Subcutaneous abdominal adipose tissue (tissue), 5 donors: ENCODE measurements at regions not wholly inside any gene's neighbourhood (a gene's known extent, or its start where the extent isn't known, plus 50 kb on each side); places are given as distances from the start of the nearest gene placed in this dataset.

ENCODE experiments used
- H3K27ac ChIP-seq: one replicate; pipeline ENCODE4 v1.7.0; 2013; ENCODE audit warnings: low read depth, mild to moderate bottlenecking, inconsistent platforms, low read length, moderate library complexity
- H3K27me3 ChIP-seq, 5 donors: one replicate each; pipeline ENCODE4 v1.7.0; 2013; ENCODE audit warnings: low read length in 5 of 5, inconsistent platforms in 1 of 5; ENCODE audit not compliant: control insufficient read depth in 5 of 5, insufficient read depth in 4 of 5
- H3K36me3 ChIP-seq, 5 donors: one replicate each; pipeline ENCODE4 v1.7.0; 2013; ENCODE audit warnings: low read length in 5 of 5; ENCODE audit not compliant: control insufficient read depth in 5 of 5, insufficient read depth in 5 of 5
- H3K4me1 ChIP-seq, 5 donors: one replicate each; pipeline ENCODE4 v1.7.0; 2013; ENCODE audit warnings: low read length in 5 of 5, mild to moderate bottlenecking in 3 of 5, moderate library complexity in 1 of 5; ENCODE audit not compliant: control insufficient read depth in 5 of 5, insufficient read depth in 5 of 5
- H3K4me3 ChIP-seq, 5 donors: one replicate each; pipeline ENCODE4 v1.7.0; 2013; ENCODE audit warnings: low read length in 5 of 5, low read depth in 1 of 5
- H3K9ac ChIP-seq, 5 donors: one replicate each; pipeline ENCODE4 v1.7.0; 2013; ENCODE audit warnings: low read length in 5 of 5, mild to moderate bottlenecking in 4 of 5, moderate library complexity in 3 of 5
- H3K9me3 ChIP-seq, 5 donors: one replicate each; pipeline ENCODE4 v1.7.0; 2013; ENCODE audit warnings: low read length in 5 of 5; ENCODE audit not compliant: control insufficient read depth in 5 of 5
- donor health status: healthy.
- donor health status: healthy.
- donor health status: healthy.
- donor health status: healthy.
- donor health status: healthy.

DNA sequence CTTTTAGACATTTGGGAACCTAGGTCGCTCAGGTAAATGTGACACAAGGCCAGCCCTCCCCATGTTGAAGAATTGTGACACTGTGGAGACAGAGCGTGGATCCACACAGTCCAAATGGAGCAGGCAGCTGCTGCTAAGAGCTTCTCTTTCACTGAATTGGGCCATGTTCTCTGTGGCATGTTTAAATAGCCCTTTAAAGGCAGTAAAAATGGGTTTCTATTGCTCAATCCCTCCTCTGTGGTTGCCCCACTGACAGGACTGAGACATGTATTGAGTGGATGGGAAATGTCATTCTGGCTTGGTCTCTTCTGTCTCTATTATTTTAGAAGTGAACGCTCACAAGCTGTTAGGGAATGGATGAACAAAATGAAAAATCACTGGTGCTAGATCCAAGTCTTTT lies 84.0 kb upstream of the PRICKLE1 start:
- H3K9me3 ChIP-seq = no peaks in the 10 kb centered on the region
- H3K4me3 ChIP-seq = no peak overlapping the region
- no peaks in the 10 kb centered on the region for H3K36me3 ChIP-seq
- H3K27me3 ChIP-seq = no peaks in the 10 kb centered on the region
- H3K4me1 ChIP-seq = peaks cover 0 to 4% (median 0%) of the 10 kb centered on the region in 5 donors
- no peak overlapping the region for H3K27ac ChIP-seq
- H3K9ac ChIP-seq = no peak overlapping the region

DNA sequence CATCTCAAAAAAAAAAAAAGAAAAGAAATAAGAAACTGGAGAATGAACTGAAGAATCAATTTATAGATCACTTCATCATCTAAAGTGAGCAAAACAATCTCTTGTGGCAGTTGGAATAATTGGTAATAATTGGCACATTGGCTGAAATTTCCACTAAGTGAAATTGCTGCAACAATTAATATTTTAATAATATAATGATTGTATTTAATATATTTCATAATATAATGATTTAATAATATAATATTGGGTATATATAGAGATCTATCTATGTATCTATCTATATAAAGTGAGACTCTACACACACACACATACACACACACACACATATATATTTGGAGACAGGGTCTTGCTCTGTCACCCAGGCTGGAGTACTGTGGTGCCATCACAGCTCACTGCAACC lies 81.2 kb upstream of the PRICKLE1 start:
- Histone ChIP-seq H3K27me3 (no peaks in the 10 kb centered on the region), H3K36me3 (no peaks in the 10 kb centered on the region), H3K4me3 (no peak overlapping the region), H3K27ac (no peak overlapping the region), H3K9ac (no peak overlapping the region), H3K4me1 (no peaks in the 10 kb centered on the region), H3K9me3 (no peaks in the 10 kb centered on the region)

DNA sequence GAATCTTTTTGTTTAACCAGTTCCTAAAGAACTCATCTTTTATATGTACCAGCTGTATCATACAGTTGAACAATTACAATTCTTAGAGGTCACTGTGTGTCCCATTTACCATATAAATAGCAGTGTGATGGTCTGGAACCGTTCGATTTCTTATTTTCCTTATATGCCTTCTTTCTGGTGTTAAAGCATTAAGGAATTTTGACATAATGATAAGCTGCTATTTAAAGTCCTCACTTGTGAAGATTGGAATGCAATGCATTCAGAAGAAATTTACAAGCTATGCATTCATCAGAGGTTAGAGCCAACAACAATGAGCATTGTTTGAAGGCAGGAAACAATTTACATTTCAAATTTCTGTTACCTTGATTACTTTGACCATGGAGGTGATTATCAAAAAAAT lies 80.0 kb upstream of the PRICKLE1 start:
- Histone ChIP-seq H3K4me1 (no peaks in the 10 kb centered on the region), H3K9me3 (no peaks in the 10 kb centered on the region), H3K27ac (no peak overlapping the region), H3K9ac (no peak overlapping the region), H3K27me3 (no peaks in the 10 kb centered on the region), H3K36me3 (no peaks in the 10 kb centered on the region), H3K4me3 (no peak overlapping the region)

DNA sequence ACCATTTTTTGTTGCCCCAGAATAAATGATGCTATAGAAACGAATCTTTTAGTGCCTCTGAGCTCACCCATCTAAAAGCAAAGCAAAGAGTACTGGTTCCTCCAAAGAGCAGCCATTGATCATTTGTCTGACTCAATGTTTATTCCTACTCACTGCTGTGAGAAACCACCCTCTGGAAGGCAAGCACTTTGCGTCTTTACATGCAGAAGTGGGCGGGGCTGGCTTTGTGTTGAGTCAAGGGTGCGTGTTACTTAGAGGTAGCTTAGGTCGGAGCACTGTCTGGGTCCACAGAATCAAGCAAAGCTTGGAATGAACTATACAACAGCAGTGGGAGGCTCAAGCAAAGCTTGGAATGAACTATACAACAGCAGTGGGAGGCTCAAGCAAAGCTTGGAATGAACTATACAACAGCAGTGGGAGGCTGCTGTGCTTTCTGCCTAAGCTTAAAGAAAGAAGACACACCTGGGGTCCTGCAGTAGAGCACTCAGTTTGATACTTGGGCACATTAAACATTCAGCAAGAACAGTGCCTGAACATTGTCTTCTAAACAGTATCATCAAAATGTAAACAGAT lies 77.2 kb upstream of the PRICKLE1 start:
- no peak overlapping the region for H3K4me3 ChIP-seq

DNA sequence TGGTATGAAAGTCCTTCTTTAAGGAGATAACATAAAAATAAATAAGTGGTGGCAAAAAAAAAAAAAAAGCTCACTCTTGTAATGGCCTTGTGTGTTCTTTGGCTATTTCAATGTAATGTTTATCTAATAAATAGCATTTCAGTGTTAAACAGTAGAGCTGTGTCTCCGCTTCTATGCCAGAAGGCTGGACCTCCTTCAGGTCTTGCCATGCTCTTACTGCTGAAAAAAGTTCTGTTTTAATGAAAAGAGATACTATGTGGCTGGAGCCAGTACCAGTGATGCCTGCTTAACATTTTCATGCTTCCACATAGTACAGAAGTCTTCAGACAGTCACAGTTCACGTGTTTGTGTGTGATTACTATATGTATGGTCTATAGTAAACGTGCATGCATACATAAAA lies 74.1 kb upstream of the PRICKLE1 start:
- H3K36me3 ChIP-seq = no peaks in the 10 kb centered on the region
- H3K9me3 ChIP-seq = peaks cover 0 to 3% (median 0%) of the 10 kb centered on the region in 5 donors
- H3K27ac ChIP-seq = no peak overlapping the region
- no peak overlapping the region for H3K9ac ChIP-seq
- H3K4me3 ChIP-seq = no peak overlapping the region
- H3K4me1 ChIP-seq = no peaks in the 10 kb centered on the region
- no peaks in the 10 kb centered on the region for H3K27me3 ChIP-seq

More for the DNA sequence above, 77.2 kb upstream of the PRICKLE1 start:
- H3K36me3 ChIP-seq = no peaks in the 10 kb centered on the region
- no peaks in the 10 kb centered on the region for H3K9me3 ChIP-seq
- H3K27me3 ChIP-seq = no peaks in the 10 kb centered on the region
- H3K9ac ChIP-seq = no peak overlapping the region
- H3K27ac ChIP-seq = no peak overlapping the region
- H3K4me1 ChIP-seq = no peaks in the 10 kb centered on the region

DNA sequence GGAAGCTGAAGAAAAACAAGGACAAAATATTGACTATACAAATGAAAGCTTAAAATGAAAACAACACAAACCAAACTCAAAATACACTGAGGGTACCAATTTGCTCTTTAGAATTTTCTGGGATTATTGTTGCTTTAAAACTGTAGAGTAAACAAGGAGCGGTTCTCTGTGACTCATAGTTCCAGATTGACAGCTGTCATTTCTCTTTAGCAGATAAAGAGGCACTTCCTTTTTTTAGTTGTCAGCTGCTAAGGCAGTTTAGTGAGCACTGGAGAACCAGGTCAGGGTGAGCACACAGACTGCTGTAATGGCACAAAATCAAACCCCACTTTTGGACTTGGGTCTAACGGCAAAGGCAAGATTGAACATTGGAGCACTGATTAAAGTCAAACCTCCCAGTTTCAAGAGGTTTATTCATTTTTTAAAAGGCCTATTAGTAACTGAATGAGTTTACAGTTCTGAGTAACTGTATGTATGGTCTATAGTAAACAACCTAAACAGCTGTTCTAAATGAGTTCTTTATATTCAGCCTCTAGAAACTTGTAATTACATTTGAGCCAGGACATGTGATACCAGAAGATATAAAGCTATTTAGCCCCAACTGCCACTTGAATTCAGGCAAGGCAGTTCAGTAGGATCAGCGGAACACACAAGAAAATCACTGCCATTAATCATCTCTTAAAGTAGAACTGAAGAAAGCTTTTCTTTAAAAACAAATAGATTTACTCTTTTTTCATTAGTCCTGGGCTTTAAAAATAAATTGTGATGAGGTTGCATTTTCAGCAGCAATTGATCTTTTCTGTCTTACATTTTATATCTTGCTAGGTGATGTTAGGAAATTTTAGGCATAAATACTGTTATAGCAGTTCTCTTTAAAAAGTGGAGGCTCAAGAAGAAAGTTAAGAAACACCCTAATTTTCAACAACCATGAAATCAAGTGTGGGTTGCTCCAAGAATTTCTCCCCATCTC lies 71.7 kb upstream of the PRICKLE1 start:
- Histone ChIP-seq H3K9me3 (peaks cover 0 to 3% (median 0%) of the 10 kb centered on the region in 5 donors), H3K9ac (no peak overlapping the region), H3K4me1 (no peaks in the 10 kb centered on the region), H3K36me3 (no peaks in the 10 kb centered on the region), H3K4me3 (no peak overlapping the region), H3K27ac (no peak overlapping the region), H3K27me3 (no peaks in the 10 kb centered on the region)

DNA sequence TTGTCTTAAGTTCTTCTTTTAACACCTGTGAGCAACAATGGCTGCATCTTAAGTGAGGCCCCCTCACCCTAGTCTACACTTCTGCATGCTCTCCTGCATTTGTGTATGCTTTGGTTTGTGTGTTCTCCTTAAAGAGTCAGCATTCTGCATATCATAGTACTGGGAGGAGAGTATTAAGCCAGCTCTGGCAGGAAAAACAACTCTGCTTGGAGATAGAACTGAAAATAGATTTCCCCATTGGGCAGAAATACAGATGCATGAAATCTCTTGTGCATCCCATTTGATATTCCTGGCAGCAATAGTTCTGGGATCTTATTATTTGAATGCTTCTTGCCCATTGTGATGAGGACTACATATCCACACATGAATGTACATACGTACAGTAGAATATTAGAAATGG lies 70.6 kb upstream of the PRICKLE1 start:
- Histone ChIP-seq H3K4me3 (no peak overlapping the region), H3K36me3 (no peaks in the 10 kb centered on the region), H3K9ac (no peak overlapping the region), H3K27me3 (no peaks in the 10 kb centered on the region), H3K27ac (no peak overlapping the region), H3K4me1 (no peaks in the 10 kb centered on the region), H3K9me3 (peaks cover 0 to 3% (median 0%) of the 10 kb centered on the region in 5 donors)

DNA sequence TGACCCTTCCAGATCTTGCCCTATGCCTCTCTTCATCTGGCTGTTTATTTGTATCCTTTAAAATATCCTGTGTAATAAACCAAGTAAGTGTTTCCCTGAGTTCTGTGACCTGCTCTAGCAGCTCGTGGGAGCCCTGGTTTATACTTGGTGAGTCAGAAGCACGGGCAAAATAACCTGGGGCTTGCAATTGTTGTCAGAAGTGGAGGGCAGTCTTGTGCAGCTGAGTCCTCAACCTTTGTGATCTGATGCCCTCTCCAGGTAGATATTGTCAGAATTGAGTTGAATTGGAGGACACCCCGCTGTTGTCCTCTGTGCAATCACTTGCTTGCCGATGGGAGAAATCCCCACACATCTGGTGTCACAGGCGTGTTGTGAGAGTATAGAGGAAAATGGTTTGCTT lies 62.5 kb upstream of the PRICKLE1 start:
- no peaks in the 10 kb centered on the region for H3K36me3 ChIP-seq
- peaks cover 0 to 3% (median 0%) of the 10 kb centered on the region in 5 donors for H3K9me3 ChIP-seq
- H3K27me3 ChIP-seq = no peaks in the 10 kb centered on the region
- H3K4me3 ChIP-seq = no peak overlapping the region
- H3K9ac ChIP-seq = no peak overlapping the region
- H3K4me1 ChIP-seq = no peaks in the 10 kb centered on the region
- no peak overlapping the region for H3K27ac ChIP-seq

DNA sequence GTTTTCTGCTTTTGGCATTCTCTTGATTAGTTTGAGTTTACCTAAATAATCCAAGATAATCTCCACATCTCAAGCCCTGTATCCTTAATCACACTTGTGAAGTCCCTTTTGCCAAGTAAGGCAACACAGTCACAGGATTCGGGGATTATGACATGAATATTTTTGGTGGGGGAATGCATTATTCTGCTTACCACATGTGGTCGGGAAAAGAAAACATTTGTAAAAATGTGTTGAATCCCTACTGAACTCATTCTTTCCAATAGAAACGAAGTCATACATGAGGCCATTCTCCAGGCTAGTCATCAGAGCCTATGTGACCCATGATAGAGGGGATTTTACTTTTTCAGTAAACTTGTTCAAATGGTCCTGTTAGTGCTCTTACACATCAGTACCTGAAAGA lies 58.5 kb upstream of the PRICKLE1 start:
- Histone ChIP-seq H3K9me3 (peaks cover 0 to 3% (median 0%) of the 10 kb centered on the region in 5 donors), H3K36me3 (no peaks in the 10 kb centered on the region), H3K27ac (no peak overlapping the region), H3K9ac (no peak overlapping the region), H3K27me3 (no peaks in the 10 kb centered on the region), H3K4me1 (no peaks in the 10 kb centered on the region), H3K4me3 (no peak overlapping the region)

DNA sequence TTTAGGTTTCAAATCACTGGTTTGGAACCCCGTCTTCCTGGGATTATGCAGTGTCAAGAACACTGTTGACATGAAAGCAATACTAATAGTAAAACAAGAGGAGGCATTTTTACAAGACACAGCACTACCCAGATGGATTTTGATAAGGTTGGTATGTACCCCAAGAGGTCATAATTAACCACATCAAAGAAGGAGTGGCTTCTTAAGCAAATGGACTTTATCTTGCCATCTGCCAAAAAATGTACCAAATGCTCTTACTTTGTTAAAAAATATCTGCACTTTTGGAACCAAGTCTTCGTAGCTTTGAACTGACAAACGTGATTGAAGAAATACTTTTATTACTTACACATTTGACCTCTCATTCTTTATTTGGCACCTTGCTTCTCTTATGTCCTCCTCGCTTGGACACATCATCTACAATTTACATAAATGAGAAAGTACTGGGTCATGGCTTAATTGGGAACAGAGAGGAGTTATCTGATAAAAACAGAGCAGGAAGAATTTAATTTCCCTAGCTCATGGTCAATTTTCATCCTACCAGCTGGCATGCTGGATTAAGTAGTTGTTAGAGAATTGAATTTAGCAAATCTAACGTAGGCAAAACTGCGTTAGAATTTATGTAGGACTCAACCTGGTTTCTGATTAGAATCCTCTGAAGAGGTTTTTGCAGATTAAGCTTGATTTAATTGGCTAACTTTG lies 54.5 kb upstream of the PRICKLE1 start:
- no peak overlapping the region for H3K27ac ChIP-seq
- H3K4me1 ChIP-seq = no peaks in the 10 kb centered on the region
- H3K9ac ChIP-seq = no peak overlapping the region
- no peaks in the 10 kb centered on the region for H3K27me3 ChIP-seq
- H3K4me3 ChIP-seq = no peak overlapping the region
- H3K9me3 ChIP-seq = peaks cover 0 to 3% (median 0%) of the 10 kb centered on the region in 5 donors
- no peaks in the 10 kb centered on the region for H3K36me3 ChIP-seq
